GM19455 (cell line): ENCODE measurements at regions not wholly inside any gene's neighbourhood (a gene's known extent, or its start where the extent isn't known, plus 50 kb on each side); places are given as distances from the start of the nearest gene placed in this dataset.

Source experiments
- ATAC-seq: cut with Tn5 transposase; IDR thresholded peaks from one replicate; pipeline ENCODE4 v1.9.1; 2021; ENCODE audit not compliant: unreplicated experiment

DNA sequence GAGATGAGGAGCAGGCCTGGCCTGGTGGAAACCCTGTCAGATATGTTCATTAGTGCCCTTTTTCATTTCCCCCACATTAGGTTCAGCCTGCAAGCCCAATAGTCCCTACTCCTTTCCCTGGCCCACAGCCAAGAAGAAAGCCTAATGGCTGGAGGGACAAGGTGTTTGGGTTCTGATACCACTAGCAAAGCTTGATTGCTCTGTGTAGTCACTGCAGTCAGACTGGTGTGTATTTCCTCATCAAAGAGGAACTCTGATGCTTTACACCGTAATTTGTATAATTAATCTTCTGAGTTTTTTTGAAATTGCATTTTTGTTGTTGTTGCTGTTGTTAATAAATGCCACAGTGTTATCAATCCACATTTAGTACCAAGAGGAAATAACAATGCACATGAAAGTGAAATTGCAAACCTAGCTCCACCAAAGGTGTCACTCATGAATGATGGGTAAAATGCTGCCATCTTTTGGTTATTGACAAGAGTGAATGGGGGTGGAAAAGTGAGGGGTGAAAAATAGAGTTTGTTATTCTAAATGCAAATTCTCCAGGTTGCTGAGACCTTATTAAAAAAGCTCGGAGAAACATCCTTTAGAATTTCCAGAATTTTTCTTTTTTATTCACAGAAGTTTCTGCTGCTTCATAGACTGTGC, 320.2 kb upstream of the POU3F2 start:
- ATAC-seq, result no peak

GRCh38 chr6:98514796-98515195, 319.6 kb upstream of the POU3F2 start:
- ATAC-seq, result no peak

DNA sequence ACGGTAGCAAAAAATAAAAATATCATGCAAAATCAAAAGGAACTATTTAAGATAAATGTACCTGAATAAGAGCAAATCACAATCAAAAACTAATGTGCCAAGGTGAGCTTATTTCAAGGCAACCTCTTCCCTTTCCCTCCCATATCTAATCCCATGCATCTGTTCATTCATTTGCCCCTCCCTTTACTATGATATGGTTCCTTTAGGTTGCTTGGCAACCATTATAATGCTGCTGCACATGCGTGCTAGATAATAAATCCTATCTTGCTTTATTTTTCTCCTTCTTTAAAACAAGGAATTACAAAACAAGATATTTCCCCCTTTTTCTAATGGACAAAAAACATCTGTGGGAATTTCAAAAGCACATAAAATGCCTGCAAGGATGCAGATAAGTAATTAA, 318.2 kb upstream of the POU3F2 start:
- ATAC-seq, result no peak

DNA sequence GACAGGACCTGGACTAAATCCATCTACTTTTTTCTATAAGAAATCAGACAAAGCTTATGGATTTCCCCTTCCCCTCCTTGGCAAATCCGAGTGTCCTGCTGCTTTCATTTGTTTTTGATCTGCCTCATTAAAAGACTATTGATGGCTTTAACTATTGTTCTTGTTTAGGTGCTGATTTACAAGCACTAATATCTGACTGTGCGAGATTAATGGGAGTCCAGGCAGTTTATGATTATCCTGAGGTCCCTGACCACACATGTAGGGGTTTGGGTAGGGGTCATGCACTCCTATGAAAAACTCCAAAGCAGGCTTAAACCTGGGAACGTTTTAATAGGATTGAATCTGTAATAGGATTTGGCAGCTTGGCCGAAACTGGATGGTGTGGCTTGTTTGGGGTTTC, 317.5 kb upstream of the POU3F2 start:
- ATAC-seq, result no peak

- no peak for ATAC-seq
Measured at GRCh38 chr6:98525860-98526259, 308.5 kb upstream of the POU3F2 start.

GRCh38 chr6:98526465-98526864, 307.9 kb upstream of the POU3F2 start:
- no peak for ATAC-seq

- ATAC-seq, result no peak
Measured at GRCh38 chr6:98529364-98529763, 305.0 kb upstream of the POU3F2 start.

- no peak for ATAC-seq
Measured at GRCh38 chr6:98530732-98531131, 303.6 kb upstream of the POU3F2 start.

- ATAC-seq, result no peak
Measured at GRCh38 chr6:98532004-98532403, 302.4 kb upstream of the POU3F2 start.

DNA sequence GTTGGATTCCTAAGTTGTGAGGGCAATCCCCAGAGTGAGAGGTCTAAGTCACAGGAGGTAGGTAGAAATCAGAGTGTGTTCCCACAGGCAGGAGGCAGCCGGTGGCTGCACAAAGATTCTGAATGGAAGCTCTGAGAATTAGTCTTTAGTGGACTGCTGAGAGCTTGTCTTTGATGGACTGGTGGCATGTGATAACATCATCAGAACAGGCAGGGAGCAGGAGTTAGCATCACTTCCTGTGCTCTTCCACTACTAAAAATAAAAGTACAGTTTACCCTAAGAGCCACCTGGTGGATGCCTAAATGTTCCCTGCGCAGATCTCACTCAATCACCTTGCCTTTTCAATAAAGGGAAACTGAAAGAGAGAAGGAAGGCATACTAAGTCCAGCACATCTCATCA, 294.6 kb upstream of the POU3F2 start:
- ATAC-seq, result peak; percentile 76

- ATAC-seq, result no peak
Measured at GRCh38 chr6:98546376-98546775, 288.0 kb upstream of the POU3F2 start.

DNA sequence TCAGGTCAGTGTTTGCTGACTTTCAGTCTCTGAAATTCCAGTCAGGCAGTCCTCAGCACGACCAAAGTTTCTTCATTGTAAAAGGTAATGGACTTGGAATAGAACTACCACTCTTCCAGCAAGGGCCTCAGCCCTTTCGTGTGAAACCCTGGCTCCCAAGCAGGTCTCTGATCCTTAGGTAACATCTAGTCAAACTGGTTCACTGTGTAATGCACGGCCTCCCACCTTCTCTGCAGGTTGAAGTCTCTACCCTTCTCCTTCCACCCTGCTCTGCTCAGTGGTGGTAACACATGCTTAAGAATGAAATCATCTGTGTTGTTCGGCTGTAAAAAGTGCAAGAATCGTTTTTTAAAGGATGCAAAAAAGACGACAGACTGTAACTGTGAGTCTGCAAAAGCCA, 287.2 kb upstream of the POU3F2 start:
- no peak for ATAC-seq

DNA sequence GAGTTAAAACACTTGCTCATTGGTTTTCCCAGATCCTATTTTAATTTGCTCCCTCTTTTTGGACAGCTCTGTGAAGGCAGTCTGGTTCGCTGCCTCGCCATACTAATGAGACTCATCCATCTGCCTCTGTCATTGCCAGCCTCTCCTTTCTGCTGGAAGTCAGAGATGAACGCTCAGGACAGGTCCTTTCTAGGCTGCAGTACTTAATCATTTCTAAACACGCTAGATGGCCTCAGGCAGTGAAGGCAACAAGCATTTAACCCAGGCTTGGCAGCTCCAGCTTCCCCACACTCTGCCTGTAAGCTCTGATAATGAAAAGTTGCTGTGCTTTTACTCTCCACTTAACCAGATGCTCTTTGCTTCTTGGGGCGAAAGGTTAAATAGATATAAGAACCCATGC, 286.7 kb upstream of the POU3F2 start:
- ATAC-seq, result no peak

- no peak for ATAC-seq
Measured at GRCh38 chr6:98548301-98548700, 286.1 kb upstream of the POU3F2 start.

GRCh38 chr6:98560418-98560817, 274.0 kb upstream of the POU3F2 start:
- ATAC-seq, result no peak

- ATAC-seq, result no peak
Measured at GRCh38 chr6:98560841-98561240, 273.5 kb upstream of the POU3F2 start.

DNA sequence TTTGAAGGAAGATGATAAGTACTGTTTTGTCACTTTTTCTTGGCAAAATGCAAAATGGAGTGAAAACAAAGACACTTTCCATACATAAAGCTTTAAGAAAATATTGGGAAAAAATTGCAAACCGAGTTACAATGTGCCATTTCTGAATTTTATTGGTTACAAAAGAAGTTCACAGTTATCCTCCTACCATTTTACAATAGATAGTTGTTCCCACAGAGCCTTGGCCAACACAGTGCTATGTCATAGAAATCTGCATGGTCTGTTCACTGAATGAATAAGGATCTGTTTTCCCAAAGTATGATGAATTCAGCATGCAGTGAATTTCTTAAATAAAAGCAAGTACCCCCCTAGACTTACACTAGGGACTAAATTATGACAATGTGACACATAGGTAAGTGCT, 268.2 kb upstream of the POU3F2 start:
- no peak for ATAC-seq

DNA sequence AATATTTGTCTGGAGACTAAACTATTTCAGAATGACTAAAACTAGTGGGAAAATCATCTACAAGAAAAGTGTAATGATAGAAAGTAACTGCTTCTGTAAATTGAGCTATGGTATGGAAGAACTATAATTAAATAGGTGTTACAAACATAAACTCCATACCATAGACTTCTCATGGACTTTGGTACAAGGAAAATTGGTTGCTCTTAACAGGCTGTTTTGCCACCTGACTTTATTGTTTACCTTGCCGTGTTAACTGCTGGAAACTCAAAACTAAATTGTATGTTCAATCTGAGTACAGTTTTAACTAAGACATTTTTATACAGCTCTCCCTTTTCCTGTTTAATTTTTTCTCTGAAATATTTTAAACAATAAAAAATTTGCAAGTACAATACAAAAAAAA, 261.8 kb upstream of the POU3F2 start:
- no peak for ATAC-seq

GRCh38 chr6:98574984-98575383, 259.4 kb upstream of the POU3F2 start:
- no peak for ATAC-seq

GRCh38 chr6:98576791-98577190, 257.6 kb upstream of the POU3F2 start:
- no peak for ATAC-seq

DNA sequence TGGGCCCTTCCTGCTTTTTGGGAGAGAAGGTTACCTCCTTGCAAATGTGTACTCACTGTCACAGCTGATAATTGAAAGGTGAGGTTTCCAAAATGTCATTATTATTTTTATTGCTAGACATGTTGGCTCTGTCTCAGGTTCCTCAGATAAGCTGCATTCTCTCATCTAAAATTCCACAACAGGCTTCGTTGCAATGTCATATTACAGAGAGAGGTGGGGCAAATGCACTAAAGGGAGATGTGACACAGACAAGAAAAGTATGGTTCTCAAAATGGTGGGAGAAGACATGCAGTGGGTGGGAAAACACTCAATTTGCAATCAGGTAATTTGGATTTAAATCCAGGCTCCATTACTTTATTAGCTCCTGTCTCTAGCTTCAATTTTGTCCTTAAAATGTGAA, 256.4 kb upstream of the POU3F2 start:
- ATAC-seq, result no peak

DNA sequence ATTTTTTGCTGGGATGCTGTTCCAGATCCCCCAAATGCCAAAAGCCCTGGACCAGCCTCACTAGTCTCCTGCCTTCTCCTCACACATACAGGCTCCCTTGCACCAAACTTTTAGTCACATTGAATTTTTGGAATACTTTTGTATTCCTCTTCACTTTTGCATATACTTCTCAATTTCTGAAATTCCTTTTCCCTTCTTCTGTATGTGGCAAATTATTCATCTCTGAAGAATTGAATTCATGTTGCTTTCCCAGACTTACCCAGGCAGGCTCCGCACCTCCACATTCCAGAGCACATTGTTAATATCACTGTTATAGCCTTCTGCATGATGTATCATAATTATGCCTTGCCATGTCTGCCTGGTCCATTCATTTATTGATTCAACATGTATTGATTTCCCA, 255.3 kb upstream of the POU3F2 start:
- no peak for ATAC-seq

GRCh38 chr6:98579941-98580340, 254.4 kb upstream of the POU3F2 start:
- no peak for ATAC-seq

DNA sequence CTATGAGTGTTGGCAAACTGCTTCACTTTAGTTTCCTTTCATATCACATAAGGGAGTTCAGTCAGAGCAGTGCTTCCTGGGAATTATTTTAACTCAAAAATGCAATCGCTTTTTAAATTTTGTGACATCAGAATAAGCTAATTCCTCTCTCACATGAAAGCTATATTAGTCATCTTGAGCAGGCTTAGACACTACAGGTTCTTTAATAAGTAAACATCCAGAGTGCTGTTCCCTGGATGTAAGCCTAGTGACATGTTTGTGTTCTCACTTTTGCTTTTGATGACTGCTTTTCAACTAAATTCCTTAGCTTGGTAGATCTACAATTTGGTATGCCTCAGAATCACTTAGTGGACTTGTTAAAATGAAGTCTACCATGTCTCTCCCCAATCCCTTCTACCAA, 252.7 kb upstream of the POU3F2 start:
- ATAC-seq, result no peak
